HUES64 (cell line): ENCODE measurements at regions not wholly inside any gene's neighbourhood (a gene's known extent, or its start where the extent isn't known, plus 50 kb on each side); places are given as distances from the start of the nearest gene placed in this dataset.

Source experiments
- H3K27ac ChIP-seq: 2 replicates; pipeline ENCODE4 v1.7.0; 2013; ENCODE audit warnings: low read depth, low read length, inconsistent platforms
- H3K27me3 ChIP-seq: 2 replicates; pipeline ENCODE4 v1.6.1; 2013; ENCODE audit warnings: mild to moderate bottlenecking, low read length; ENCODE audit not compliant: insufficient read depth
- H3K36me3 ChIP-seq: 2 replicates; pipeline ENCODE4 v1.6.1; 2013; ENCODE audit warnings: mild to moderate bottlenecking, low read length; ENCODE audit not compliant: insufficient read depth
- H3K4me1 ChIP-seq: 2 replicates; pipeline ENCODE4 v1.6.1; 2013; ENCODE audit warnings: mild to moderate bottlenecking, low read length, moderate library complexity; ENCODE audit not compliant: insufficient read depth
- H3K4me3 ChIP-seq: 2 replicates; pipeline ENCODE4 v1.5.1; 2013; ENCODE audit warnings: mild to moderate bottlenecking, low read length, moderate library complexity
- H3K9ac ChIP-seq: 2 replicates; pipeline ENCODE4 v1.6.1; 2013; ENCODE audit warnings: mild to moderate bottlenecking, low read depth, low read length
- H3K9me3 ChIP-seq: 2 replicates; pipeline ENCODE4 v1.6.1; 2013; ENCODE audit warnings: low read depth, low read length; ENCODE audit not compliant: insufficient read depth
- WGBS: fragments of 150-250, 120-280 bp; methylation state at CpG from one replicate; pipeline ENCODE4 v1.1.7; 2013; ENCODE audit warnings: missing lambda C conversion rate; 5-methylcytosine and 5-hydroxymethylcytosine counted together

DNA sequence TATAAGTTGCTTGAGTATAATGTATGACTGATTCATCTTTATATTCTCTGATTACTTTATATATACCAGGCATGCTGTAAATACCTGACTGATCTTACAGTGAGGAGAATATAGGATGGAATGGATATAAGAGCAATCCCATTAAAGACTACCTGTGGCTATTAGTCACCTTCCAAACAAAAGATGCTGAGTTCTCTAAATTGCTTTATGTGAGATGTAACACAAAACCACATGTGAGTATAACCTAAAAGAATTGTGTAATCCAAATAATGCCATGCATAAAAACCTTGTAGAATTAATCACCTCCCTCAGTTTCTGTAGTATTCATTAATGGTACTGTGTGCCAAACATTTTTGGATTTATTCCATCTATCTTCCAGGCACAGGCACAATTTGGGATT, 134.6 kb upstream of the LRRC7 start:
- H3K36me3 ChIP-seq: no peaks in the 10 kb centered on the region
- no peaks in the 10 kb centered on the region for H3K27me3 ChIP-seq

GRCh38 chr1:69436151-69436550, 131.6 kb upstream of the LRRC7 start:
- Histone ChIP-seq H3K27me3 (no peaks in the 10 kb centered on the region), H3K4me1 (no peaks in the 10 kb centered on the region), H3K9me3 (no peaks in the 10 kb centered on the region), H3K36me3 (no peaks in the 10 kb centered on the region), H3K4me3 (no peak overlapping the region), H3K9ac (no peak overlapping the region), H3K27ac (no peak overlapping the region)

More for the DNA sequence above, 134.6 kb upstream of the LRRC7 start:
- H3K9me3 ChIP-seq: no peaks in the 10 kb centered on the region
- H3K9ac ChIP-seq: no peak overlapping the region
- H3K4me3 ChIP-seq: no peak overlapping the region
- H3K4me1 ChIP-seq: no peaks in the 10 kb centered on the region
- no peak overlapping the region for H3K27ac ChIP-seq

GRCh38 chr1:69438056-69438795, 129.5 kb upstream of the LRRC7 start:
- WGBS: 76% methylated on average over 5 of the region's 5 CpGs
- Histone ChIP-seq H3K4me1 (no peaks in the 10 kb centered on the region), H3K4me3 (no peak overlapping the region), H3K9me3 (no peaks in the 10 kb centered on the region), H3K27me3 (no peaks in the 10 kb centered on the region), H3K27ac (no peak overlapping the region), H3K9ac (no peak overlapping the region), H3K36me3 (no peaks in the 10 kb centered on the region)

DNA sequence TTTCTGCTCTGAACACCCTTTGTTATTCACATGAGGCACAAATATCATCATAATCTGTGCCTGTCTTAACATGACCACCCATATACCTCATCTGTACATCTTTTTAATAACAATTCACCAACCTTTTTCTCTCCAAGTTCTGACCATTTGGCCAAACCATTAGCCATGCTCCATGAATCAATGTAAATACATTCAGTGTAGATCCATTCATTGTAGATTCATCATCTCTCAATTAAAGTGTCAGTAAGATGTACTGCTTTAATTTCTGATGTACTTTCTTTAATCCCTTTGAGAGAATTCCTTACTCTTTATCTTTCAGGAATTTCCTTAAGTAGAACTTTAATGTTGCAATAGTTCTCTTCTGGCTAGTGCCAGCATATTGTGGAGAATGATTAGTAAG, 126.2 kb upstream of the LRRC7 start:
- H3K36me3 ChIP-seq: no peaks in the 10 kb centered on the region
- no peaks in the 10 kb centered on the region for H3K4me1 ChIP-seq
- no peak overlapping the region for H3K4me3 ChIP-seq
- H3K9ac ChIP-seq: no peak overlapping the region
- no peaks in the 10 kb centered on the region for H3K9me3 ChIP-seq
- no peak overlapping the region for H3K27ac ChIP-seq
- H3K27me3 ChIP-seq: no peaks in the 10 kb centered on the region

- Histone ChIP-seq H3K4me3 (no peak overlapping the region), H3K36me3 (no peaks in the 10 kb centered on the region), H3K27me3 (no peaks in the 10 kb centered on the region), H3K27ac (no peak overlapping the region), H3K4me1 (peaks cover 12% of the 10 kb centered on the region; the same call in 1 of the 2 replicates), H3K9me3 (no peaks in the 10 kb centered on the region), H3K9ac (no peak overlapping the region)
- WGBS: 69% methylated on average over 2 of the region's 2 CpGs
These were observed 116.5 kb upstream of the LRRC7 start for GRCh38 chr1:69451196-69451595.

- Histone ChIP-seq H3K9me3 (no peaks in the 10 kb centered on the region), H3K36me3 (no peaks in the 10 kb centered on the region), H3K9ac (no peak overlapping the region), H3K4me1 (peaks cover 8% of the 10 kb centered on the region; the same call in 1 of the 2 replicates), H3K27ac (no peak overlapping the region), H3K4me3 (no peak overlapping the region), H3K27me3 (no peaks in the 10 kb centered on the region)
- WGBS: 98% methylated on average over 3 of the region's 3 CpGs
These were observed 112.0 kb upstream of the LRRC7 start for GRCh38 chr1:69455718-69456117.

DNA sequence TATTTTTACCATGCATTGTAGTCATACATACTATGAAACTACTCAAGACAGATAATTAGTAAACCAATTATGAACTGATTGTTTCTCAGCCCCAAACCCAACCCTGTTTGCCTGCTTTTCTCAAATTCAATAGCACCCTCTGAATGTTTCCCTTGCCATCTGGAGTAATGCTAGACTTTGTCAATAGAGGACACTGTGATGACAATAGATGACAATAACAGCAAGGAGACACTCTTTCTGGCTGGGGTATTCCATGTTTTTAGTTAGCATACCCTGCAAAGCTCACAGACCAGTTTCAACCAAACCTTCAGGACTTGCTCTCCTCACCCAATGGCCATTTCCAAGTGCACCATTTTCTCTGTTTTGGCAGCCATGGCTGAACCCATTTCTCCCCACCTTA, 108.5 kb upstream of the LRRC7 start:
- Histone ChIP-seq H3K36me3 (no peaks in the 10 kb centered on the region), H3K27ac (no peak overlapping the region)

DNA sequence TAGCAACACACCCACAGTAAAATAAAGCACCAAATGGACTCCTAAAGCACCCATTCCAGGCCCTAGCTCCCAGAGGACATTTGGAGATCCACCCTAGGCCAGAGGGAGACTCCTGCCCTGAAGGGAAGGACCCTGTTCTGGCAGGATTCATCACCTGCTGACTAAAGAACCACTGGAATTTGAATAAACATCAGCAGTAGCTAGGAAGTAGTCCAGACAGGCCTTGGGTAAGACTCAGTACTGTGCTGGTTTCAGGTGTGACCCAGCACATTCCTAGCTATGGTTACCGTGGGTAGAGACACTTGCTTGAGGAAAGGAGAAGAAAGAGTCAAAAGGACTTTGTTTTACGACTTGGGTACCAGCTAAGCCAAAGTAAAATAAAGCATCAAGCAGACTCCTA, 92.7 kb upstream of the LRRC7 start:
- no peaks in the 10 kb centered on the region for H3K9me3 ChIP-seq
- no peaks in the 10 kb centered on the region for H3K36me3 ChIP-seq
- H3K27ac ChIP-seq: no peak overlapping the region
- H3K4me3 ChIP-seq: no peak overlapping the region
- no peaks in the 10 kb centered on the region for H3K4me1 ChIP-seq
- 92% methylated on average over 2 of the region's 2 CpGs for WGBS
- H3K9ac ChIP-seq: no peak overlapping the region
- no peaks in the 10 kb centered on the region for H3K27me3 ChIP-seq

More for the DNA sequence above, 108.5 kb upstream of the LRRC7 start:
- Histone ChIP-seq H3K9ac (no peak overlapping the region), H3K9me3 (0 out of 2 replicates have a peak, but pooled peaks cover 6% of the 10 kb centered on the region), H3K4me3 (no peak overlapping the region), H3K4me1 (no peaks in the 10 kb centered on the region), H3K27me3 (no peaks in the 10 kb centered on the region)

GRCh38 chr1:69479734-69480133, 88.0 kb upstream of the LRRC7 start:
- H3K36me3 ChIP-seq: no peaks in the 10 kb centered on the region
- no peak overlapping the region for H3K4me3 ChIP-seq
- no peak overlapping the region for H3K27ac ChIP-seq
- no peaks in the 10 kb centered on the region for H3K9me3 ChIP-seq
- H3K4me1 ChIP-seq: no peaks in the 10 kb centered on the region
- no peaks in the 10 kb centered on the region for H3K27me3 ChIP-seq
- WGBS: 100% methylated on average over 1 of the region's 1 CpG
- no peak overlapping the region for H3K9ac ChIP-seq

GRCh38 chr1:69483246-69483645, 84.5 kb upstream of the LRRC7 start:
- no peak overlapping the region for H3K9ac ChIP-seq
- WGBS: 89% methylated on average over 2 of the region's 2 CpGs
- H3K27ac ChIP-seq: no peak overlapping the region
- no peaks in the 10 kb centered on the region for H3K27me3 ChIP-seq
- no peaks in the 10 kb centered on the region for H3K9me3 ChIP-seq
- no peaks in the 10 kb centered on the region for H3K36me3 ChIP-seq
- no peak overlapping the region for H3K4me3 ChIP-seq
- peaks cover 4% of the 10 kb centered on the region; the same call in 1 of the 2 replicates for H3K4me1 ChIP-seq

- Histone ChIP-seq H3K9me3 (no peaks in the 10 kb centered on the region), H3K4me3 (no peak overlapping the region), H3K4me1 (peaks cover 5% of the 10 kb centered on the region; the same call in 1 of the 2 replicates), H3K9ac (no peak overlapping the region), H3K36me3 (no peaks in the 10 kb centered on the region), H3K27ac (no peak overlapping the region), H3K27me3 (no peaks in the 10 kb centered on the region)
- WGBS: 100% methylated on average over 1 of the region's 1 CpG
These were observed 82.1 kb upstream of the LRRC7 start for GRCh38 chr1:69485616-69486015.

- Histone ChIP-seq H3K4me3 (no peak overlapping the region), H3K27ac (no peak overlapping the region), H3K9me3 (no peaks in the 10 kb centered on the region), H3K36me3 (no peaks in the 10 kb centered on the region), H3K4me1 (peaks cover 5% of the 10 kb centered on the region; the same call in 1 of the 2 replicates), H3K9ac (no peak overlapping the region), H3K27me3 (no peaks in the 10 kb centered on the region)
- WGBS: no CpG with 5 or more reads among the region's 2 CpGs
These were observed 76.3 kb upstream of the LRRC7 start for GRCh38 chr1:69491416-69491815.
